Left ventricle myocardium superior (tissue), 1 donor: ENCODE measurements at regions not wholly inside any gene's neighbourhood (a gene's known extent, or its start where the extent isn't known, plus 50 kb on each side); places are given as distances from the start of the nearest gene placed in this dataset.
"Not testable (repeated sequence)": the region's sequence is repeated elsewhere in the genome, so short reads cannot be mapped to it uniquely, and the experiment has no call there.

ENCODE experiments used
- ATAC-seq: fragments of 200-7000 bp; cut with Tn5 transposase; one replicate; pipeline ENCODE4 v1.9.1; 2020; ENCODE audit warnings: mild to moderate bottlenecking, moderate library complexity
- DNase-seq: peaks from one replicate; pipeline ENCODE4 v3.0.0-alpha.2; 2020
- intact Hi-C: fragments of 100-400 bp; cut with micrococcal nuclease; formaldehyde crosslinking; loops from one replicate; pipeline ENCODE4 v1.11.0; 2022
- donor health status: DM: no; HTN: yes; CAD: no; lungs with severe emphysema.

DNA sequence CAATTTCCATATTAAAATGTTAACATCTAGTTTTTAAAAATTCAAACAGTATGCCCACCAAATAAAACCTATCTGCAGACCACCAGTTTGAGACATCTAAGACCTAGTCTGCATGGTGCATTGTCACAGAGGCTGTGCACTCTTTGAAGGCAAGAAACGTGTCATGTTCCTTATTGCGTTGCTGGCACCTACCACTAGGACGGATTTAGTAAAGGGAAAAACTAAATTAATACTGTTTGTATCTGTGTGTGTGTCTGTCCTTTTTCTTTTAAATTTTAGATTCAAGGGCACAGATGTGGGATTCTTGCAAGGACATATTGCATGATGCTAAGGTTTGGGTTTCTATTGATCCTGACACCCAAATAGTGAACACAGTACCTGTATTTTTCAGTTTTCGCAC, 481.4 kb downstream of the UQCRFS1 start:
- intact Hi-C loops = no loop called here
- ATAC-seq (no peak), DNase-seq (no peak)

DNA sequence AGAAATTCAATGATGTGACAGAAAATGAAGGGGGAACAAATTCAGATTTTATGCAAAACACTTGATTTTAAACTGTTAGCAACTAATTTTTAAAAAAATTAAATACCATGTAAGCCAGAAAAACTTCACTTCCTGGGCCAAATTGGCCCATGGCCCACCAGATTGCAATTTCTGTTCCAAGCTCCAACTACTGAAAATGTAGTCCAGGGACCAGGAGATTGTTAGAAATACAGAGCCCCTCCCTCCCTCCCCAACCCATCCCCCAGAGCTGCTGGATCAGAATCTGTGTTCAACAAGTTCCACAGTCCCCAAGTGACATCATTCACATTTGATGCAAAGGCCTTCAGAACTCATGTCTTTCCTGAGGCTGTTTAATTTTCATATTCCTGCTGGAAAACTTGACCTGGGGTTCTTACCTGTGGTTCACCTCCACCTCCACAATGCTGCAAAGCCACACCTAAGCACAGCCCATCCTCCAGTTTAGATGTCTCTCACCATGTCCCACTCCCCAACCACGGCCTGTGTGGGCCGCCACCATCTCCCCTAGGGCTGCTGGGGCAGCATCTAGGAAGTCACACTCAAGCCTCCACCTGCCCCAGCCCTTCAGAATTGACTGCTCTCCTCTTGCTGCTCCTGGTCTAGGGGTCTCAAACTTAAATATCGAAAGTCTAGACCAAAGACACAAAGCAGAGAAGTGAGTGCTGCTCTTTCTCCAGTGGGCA, 482.0 kb downstream of the UQCRFS1 start:
- DNase-seq = no peak
- ATAC-seq = no peak
- intact Hi-C loops = no loop called here

DNA sequence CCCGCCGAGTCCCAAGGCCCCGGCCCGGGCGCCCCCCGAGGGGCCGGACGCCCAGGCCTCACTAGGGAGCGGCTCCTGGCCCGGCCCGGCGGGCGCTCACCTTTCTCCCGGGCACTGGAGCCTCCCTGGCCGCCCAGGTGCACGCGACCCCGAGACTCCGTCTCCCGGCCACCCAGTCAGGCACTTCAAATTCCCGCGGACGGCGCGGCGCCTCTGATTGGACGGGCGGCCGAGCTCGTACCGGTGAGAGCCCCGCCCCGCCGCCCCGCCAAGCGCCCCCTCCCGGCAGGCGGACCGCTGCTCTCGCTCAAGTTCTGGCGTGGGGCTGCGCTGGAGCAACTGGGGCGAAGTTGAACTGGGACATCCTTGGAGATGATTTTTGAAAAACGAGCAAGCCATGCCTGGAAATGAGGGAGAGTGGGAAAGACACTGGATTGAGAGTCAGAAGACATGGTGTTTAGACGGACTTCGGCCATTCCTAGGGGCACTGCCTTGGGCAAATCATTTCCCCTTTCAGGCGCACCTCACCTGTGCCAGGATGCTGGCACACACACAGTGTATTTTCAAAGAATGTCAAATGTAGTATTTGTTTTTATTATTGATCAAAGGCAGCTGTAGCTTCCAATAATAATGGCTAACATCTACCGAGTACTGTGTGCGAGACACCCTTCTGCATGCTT, 485.3 kb downstream of the UQCRFS1 start:
- ATAC-seq (peak; percentile 53), DNase-seq (peak; percentile 35)
- intact Hi-C loops = no loop called here

DNA sequence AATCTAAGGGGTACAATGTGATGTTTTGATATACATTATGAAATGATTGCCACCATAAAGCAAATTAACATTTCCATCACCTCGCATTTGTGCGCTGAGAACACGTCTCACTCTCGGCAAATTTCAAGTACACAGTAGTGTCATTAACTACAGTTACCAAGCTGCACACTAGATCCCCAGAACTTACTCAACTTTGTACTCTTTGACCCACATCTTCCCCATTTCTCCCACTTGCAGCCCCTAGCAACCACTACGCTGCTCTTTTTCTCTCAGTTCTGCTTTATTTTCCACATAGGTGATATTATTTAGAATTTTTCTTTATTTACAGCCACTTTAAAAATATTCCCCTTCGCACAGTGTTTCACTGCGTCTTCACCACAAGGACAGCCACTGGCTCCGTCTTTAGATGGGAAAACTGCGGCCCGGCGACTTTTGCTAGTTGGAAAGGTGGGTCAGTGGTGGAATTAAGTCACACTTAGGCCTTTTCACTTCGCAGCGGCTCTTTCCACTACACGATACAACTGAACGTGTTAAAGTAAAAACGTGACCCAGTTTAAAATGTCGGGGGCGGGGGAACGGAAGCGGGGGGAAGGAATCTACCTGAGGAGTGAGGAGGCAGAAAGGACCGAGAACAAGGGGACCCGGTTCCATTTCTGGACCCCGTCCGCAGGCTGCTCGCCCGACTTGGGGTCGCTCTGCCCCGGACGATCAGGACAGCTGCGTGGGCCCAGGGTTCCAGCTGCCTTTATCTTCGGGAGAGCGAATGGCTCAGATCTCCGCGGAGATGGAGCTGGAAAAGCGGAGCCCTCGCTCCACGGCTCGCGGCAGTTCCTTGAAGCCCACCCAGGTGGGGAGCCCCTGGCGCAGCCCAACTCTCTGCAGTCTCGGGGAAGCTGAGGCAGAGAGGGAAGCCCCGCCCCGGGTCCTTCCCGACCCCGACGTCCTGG, 486.1 kb downstream of the UQCRFS1 start:
- intact Hi-C loops = no loop called here
- no peak for DNase-seq
- no peak for ATAC-seq

DNA sequence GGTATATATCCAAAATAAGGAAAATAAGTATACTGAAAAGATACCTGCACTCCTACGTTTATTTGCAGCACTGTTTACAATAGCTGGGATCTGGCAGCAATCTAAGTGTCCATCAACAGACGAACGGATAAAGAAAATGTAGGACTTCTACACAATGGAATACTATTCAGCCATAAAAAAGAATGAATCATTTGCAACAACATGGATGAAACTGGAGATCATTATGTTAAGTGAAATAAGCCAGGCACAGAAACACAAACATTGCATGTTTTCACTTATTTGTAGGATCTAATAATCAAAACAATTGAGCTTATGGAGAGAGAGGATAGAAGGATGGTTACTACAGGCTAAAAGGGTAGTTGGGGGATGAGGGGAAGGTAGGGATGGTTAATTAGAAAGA, 494.0 kb downstream of the UQCRFS1 start:
- no peak for DNase-seq
- intact Hi-C loops = no loop called here
- no peak for ATAC-seq

DNA sequence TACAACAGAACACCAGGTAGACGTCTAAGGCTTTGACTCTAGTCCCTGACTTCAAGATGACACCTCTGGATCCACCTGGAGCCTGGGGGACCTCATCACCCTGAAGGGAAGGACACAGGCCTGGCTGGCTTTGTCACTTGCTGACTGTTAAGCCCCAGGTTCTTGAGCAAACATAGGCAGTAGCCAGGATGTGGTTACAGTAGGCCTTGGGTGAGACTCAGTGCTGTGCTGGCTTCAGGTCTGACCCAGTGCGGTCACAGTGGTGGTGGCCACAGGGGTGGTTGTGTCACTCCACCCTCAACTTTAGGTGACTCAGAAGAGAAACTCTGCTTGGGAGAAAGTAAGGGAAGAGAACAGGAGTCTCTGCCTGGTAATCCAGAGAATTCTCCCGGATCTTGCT, 497.8 kb downstream of the UQCRFS1 start:
- intact Hi-C loops = no loop called here
- no peak for ATAC-seq

DNA sequence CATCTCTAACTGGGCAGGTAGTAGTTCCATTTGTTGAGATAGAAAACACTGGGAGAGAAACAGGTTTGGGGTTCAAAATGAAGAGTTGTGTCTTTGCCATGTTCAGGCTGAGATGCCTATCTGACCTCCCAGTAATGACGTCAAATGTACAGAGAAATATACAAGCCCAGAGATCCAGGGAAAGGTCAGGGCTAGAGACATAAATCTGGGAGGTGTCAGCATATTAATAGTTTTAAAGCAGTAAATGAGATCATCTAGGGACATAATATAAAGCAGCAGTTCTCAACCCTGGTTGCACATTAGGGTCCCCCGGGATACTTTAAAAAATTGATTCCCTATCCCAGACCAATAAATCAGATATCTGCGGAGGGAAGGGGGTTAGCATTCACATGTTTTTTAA, 501.5 kb downstream of the UQCRFS1 start:
- intact Hi-C loops = loop anchor here (2.0 kb wide), 1 partner anchor 245 kb away; no protein-coding TSS in a partner anchor
- no peak for ATAC-seq
- DNase-seq = no peak

More for the DNA sequence above, 497.8 kb downstream of the UQCRFS1 start:
- DNase-seq = no peak

DNA sequence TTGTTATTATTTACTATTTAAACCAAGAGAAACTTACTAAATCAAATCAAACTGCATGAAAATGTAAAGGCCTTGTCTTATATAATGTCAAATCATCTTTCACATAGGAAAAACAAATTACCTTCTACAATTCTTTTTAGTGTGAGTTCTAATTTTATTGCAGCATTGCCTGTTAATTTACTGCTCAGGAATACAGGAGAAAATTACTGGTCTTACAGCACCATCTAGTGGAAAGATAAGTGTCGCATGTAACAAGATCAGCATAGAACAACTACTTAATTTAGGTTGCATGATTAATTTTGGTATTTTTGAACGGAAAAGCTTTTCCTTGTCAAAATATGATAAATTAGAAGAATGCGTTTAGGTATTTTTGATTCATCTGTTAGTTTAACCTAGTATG, 502.7 kb downstream of the UQCRFS1 start:
- DNase-seq = no peak
- intact Hi-C loops = loop anchor here (2.0 kb wide), 1 partner anchor 243 kb away; no protein-coding TSS in a partner anchor
- no peak for ATAC-seq

DNA sequence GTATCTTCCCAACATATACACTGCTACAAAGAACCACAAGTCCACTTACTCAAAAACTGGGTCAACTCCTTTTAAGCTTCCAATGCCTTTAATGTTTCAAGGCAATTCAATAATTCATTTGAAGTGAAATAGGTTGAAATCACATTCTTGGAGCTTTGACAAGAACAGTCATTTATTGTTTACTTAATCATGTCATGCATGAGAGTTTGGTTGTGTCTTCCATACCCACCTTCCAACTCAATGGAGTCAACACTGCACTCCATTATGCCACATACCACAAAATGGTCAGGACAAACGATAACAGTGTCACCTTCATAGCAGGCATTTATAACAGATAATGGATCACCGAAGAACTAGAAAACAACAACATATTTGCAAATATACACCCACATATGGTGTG, 506.3 kb downstream of the UQCRFS1 start:
- DNase-seq (no peak), ATAC-seq (no peak)
- intact Hi-C loops = no loop called here

DNA sequence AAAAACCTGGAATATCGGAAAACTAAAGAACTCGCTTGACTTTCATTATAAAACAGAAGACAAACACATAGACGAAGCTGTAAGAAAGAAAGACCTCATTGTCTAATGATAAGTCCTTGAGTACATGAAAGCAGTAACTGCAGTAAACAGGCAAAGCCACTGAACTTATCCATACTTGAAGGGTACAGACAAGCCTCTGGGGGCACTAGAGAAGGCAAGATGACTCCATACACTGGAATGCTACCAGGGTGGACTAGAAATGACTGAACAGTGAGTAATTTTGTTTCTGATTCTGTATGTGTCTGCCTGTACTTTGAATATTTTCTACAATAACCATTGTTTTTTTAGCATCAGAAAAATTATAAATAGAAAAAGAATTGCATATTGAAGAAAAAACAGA, 507.9 kb downstream of the UQCRFS1 start:
- no peak for DNase-seq
- intact Hi-C loops = no loop called here
- ATAC-seq = no peak

DNA sequence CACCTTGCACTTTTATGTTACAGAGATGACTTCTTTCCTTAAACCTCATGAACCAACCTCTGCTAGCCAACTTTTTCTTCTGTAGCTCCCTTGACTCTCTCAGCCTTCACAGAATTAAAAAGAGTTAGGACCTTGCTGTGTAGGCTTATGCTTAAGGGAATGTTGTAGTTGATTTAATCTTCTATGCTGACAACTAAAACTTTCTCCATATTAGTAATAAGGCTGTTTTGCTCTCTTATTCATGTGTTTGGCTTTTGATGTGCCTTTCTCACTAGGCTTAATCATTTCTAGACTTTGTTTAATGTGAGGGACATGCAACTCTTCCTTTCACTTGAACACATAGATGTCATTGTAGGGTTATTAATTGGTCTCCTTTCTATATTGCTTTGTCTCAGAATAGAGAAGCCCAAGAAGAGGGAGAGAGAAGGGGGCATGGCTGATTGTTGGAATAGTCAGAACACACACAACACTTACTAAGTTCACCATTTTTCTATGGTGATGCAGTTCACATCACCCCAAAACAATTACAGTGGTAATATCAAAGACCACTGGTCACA, 509.5 kb downstream of the UQCRFS1 start:
- intact Hi-C loops = no loop called here
- ATAC-seq (no peak), DNase-seq (no peak)

DNA sequence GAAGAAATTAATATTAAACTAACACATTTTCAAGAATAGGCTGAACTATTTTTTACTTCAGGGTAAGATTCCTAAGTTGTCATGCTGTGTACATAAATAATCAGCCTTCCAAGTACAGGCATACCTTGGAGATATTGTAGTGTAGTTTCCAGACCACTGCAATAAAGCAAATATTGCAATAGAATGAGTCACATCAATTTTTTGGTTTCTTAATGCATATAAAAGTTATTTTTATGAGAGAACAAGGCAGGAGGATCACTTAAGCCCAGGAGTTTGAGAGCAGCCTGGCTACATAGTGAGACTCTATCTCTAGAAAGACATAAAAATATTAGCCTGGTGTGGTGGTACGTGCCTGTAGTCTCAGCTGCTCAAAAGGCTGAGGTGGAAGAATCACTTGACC, 511.5 kb downstream of the UQCRFS1 start:
- intact Hi-C loops = no loop called here
- ATAC-seq (no peak), DNase-seq (no peak)

DNA sequence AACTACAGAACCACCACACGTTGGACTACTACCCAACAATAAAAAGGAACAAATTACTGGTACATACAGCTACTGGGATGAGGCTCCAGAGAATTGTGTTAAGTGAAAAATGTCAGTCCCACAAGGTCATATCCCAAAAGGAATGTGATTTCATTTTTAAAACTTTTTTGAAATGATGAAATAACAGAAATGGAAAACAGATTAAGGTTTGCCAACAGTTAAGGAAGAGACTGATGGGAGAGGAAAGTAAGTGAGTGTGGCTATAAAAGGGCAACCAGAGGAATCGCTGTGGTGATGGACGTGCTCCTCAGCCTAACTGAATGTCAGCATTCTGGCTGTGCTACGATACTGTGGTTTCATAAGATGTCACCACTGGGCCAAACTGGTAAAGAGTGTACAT, 512.8 kb downstream of the UQCRFS1 start:
- no peak for DNase-seq
- intact Hi-C loops = no loop called here
- no peak for ATAC-seq

DNA sequence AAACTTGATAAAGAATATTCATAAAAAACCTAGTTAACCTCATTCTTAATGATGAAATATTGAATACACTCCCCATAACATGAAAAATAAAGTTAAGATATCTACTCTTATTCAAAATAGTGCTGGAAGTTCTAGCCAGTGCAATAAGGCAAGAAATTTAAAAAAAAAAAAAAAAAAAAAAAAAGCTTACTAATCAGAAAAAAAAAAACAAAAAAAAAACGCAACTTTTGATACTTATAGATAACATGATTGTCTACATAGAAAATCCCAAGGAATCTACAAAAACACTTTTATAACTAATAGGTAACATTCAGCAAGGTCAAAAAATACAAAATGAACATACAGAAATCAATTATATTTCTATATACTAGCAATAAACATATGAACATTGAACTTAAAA, 515.6 kb downstream of the UQCRFS1 start:
- DNase-seq = no peak
- ATAC-seq = no peak
- intact Hi-C loops = loop anchor here (5.0 kb wide), 1 partner anchor 1070 kb away; no protein-coding TSS in a partner anchor

DNA sequence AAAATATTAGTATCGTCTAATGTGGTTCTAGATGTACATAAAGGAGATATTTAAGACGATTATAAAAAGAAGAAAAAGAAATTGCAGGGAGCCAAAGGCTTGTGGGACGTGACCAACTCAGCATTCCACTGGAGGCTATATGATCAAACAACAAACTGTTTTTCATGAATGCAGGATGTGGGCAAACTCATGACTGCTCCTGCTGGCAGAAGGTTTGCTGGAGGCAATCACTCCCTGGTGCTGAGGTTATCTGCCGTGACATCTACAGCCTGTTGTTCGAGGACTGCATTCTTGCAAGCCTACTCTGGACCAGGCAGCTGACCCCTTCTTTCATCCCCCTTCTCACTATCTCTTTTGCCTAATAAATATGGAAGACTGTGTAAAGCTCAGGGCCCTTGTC, 518.1 kb downstream of the UQCRFS1 start:
- intact Hi-C loops = loop anchor here (5.0 kb wide), 1 partner anchor 1068 kb away; no protein-coding TSS in a partner anchor
- ATAC-seq (no peak), DNase-seq (no peak)

DNA sequence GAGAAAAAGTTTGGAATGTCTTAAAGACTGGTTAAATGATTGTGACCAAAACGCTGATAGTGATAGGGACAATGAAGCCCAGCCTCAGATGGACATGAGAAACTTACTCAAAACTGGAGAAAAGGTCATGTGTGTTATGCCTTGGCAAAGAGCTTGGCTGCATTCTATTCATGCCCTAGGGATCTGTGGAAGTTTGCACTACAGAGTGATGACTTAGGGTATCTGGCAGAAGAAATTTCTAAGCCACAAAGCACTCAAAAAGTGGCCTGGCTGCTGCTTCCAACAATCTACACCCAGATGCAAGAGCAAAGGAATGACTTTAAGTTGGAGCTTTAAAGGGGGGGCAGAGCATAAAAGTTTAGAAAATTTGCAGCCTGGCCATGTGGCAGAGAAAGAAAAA, 521.3 kb downstream of the UQCRFS1 start:
- no peak for ATAC-seq
- intact Hi-C loops = no loop called here
- DNase-seq = no peak

DNA sequence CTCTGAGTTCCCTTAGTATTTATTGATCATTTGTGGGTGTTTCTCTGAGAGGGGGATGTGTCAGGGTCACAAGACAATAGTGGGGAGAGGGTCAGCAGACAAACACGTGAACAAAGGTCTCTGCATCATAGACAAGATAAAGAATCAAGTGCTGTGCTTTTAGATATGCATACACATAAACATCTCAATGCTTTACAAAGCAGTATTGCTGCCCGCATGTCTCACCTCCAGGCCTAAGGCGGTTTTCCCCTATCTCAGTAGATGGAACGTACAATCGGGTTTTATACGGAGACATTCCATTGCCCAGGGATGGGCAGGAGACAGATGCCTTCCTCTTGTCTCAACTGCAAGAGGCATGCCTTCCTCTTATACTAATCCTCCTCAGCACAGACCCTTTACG, 523.5 kb downstream of the UQCRFS1 start:
- ATAC-seq, intact Hi-C loops, DNase-seq: not testable (repeated sequence)

DNA sequence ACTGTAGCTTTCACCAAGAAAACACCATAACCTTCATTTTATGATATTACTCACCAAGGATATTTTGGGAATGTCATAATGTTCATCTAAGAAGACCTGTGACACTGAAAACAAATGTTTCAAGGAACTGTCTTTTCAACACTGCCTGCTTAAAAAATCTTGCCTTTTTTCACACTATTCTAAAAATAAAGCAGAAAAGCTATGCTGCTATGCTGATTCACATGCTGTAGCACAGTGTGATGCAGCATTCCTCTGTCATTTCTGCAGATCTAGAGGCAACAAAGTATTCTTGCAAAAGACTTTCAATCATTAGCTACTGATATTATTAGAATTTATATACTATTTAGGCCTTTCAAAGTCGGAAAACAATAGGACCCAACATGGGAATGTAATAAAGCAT, 525.7 kb downstream of the UQCRFS1 start:
- DNase-seq (no peak), ATAC-seq (no peak)
- intact Hi-C loops = no loop called here

DNA sequence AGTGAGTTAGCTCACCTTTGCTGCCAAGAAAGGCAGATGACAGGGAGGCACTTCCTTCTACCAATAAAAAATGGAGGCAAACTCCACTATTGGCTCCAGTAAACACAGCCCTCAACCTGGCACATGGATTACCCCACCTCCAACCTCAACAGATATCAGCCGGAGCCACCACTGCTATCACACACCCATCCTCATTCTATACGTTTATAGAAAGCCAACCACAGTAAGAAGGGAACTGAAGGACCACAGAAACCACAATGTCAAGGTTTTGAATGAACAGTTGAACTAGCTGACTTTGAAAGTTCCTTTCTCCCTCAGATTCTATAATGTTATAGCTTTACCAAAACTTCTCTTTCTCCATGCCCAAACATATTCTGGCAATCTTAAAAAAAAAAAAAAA, 526.2 kb downstream of the UQCRFS1 start:
- DNase-seq = no peak

DNA sequence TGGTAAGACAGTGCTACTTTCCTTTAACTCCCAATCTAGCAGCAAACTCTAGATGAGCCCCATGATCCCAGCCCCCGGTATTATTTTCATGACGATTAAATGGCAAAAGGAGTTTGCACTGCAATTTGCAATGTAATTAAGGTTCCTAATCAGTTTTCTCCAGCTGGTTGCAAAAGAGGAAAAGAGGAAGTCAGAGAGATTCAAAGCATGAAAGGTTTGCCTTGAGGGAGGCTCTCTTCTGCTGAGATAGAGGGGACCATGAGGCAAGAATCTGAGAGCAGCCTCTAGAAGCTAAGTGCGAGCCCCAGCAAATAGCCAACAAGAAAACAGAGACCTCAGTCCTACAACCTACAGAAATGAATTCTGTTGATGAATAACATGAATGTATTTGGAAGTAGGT, 527.1 kb downstream of the UQCRFS1 start:
- ATAC-seq = no peak
- intact Hi-C loops = no loop called here

More for the DNA sequence above, 526.2 kb downstream of the UQCRFS1 start:
- intact Hi-C loops = no loop called here
- ATAC-seq = no peak

More for the DNA sequence above, 527.1 kb downstream of the UQCRFS1 start:
- DNase-seq = no peak
